Nephron (organoid): ENCODE measurements at regions not wholly inside any gene's neighbourhood (a gene's known extent, or its start where the extent isn't known, plus 50 kb on each side); places are given as distances from the start of the nearest gene placed in this dataset.

Experiments
- H3K27ac Mint-ChIP-seq, 3 experiments: 2 replicates each; pipeline ENCODE4 v1.8.0; 2020; ENCODE audit warnings: mixed read lengths in 3 of 3, mild to moderate bottlenecking in 2 of 3, moderate library complexity in 1 of 3
- H3K27me3 Mint-ChIP-seq: 2 replicates; pipeline ENCODE4 v1.8.0; 2021; ENCODE audit warnings: low read depth, mild to moderate bottlenecking, moderate library complexity, mixed read lengths
- H3K36me3 Mint-ChIP-seq: 2 replicates; pipeline ENCODE4 v1.8.0; 2020; ENCODE audit warnings: low read depth, mixed read lengths
- H3K4me1 Mint-ChIP-seq: 2 replicates; pipeline ENCODE4 v1.8.0; 2020; ENCODE audit warnings: mixed read lengths
- H3K4me3 Mint-ChIP-seq, 3 experiments: 2 replicates each; pipeline ENCODE4 v1.8.0; 2020; ENCODE audit warnings: mild to moderate bottlenecking in 3 of 3, mixed read lengths in 3 of 3, moderate library complexity in 2 of 3
- H3K9me3 Mint-ChIP-seq: 2 replicates; pipeline ENCODE4 v1.8.0; 2020; ENCODE audit warnings: mixed read lengths
- TF ChIP-seq, protein P1 (sequence below), 3 experiments: fragments of 200-600 bp; sonication (generic); IDR thresholded peaks; one replicate each; pipeline ENCODE4 v1.5.0; 2021; ENCODE audit warnings: antibody characterized with exemption in 3 of 3; ENCODE audit not compliant: unreplicated experiment in 3 of 3

GRCh38 chr13:29918845-29919244 is 68.4 kb upstream of the UBL3 start:
- H3K27ac Mint-ChIP-seq = no peak overlapping the region
- H3K27me3 Mint-ChIP-seq = no peaks in the 10 kb centered on the region
- peaks cover 34% of the 10 kb centered on the region for H3K4me1 Mint-ChIP-seq
- TF ChIP-seq, protein P1, sequence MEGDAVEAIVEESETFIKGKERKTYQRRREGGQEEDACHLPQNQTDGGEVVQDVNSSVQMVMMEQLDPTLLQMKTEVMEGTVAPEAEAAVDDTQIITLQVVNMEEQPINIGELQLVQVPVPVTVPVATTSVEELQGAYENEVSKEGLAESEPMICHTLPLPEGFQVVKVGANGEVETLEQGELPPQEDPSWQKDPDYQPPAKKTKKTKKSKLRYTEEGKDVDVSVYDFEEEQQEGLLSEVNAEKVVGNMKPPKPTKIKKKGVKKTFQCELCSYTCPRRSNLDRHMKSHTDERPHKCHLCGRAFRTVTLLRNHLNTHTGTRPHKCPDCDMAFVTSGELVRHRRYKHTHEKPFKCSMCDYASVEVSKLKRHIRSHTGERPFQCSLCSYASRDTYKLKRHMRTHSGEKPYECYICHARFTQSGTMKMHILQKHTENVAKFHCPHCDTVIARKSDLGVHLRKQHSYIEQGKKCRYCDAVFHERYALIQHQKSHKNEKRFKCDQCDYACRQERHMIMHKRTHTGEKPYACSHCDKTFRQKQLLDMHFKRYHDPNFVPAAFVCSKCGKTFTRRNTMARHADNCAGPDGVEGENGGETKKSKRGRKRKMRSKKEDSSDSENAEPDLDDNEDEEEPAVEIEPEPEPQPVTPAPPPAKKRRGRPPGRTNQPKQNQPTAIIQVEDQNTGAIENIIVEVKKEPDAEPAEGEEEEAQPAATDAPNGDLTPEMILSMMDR (IDR thresholded peaks at IDR 0.05; ENCODE audit: unreplicated experiment in 3 of 3) = no peak
- H3K4me3 Mint-ChIP-seq = no peak overlapping the region
- no peaks in the 10 kb centered on the region for H3K36me3 Mint-ChIP-seq
- H3K9me3 Mint-ChIP-seq = no peaks in the 10 kb centered on the region

- H3K9me3 Mint-ChIP-seq = no peaks in the 10 kb centered on the region
- no peak overlapping the region for H3K4me3 Mint-ChIP-seq
- peaks cover 22% of the 10 kb centered on the region for H3K4me1 Mint-ChIP-seq
- TF ChIP-seq, protein P1 (IDR thresholded peaks at IDR 0.05; ENCODE audit: unreplicated experiment in 3 of 3) = no peak
- no peaks in the 10 kb centered on the region for H3K36me3 Mint-ChIP-seq
- peaks cover 4% of the 10 kb centered on the region for H3K27me3 Mint-ChIP-seq
- H3K27ac Mint-ChIP-seq = no peak overlapping the region
Measured at GRCh38 chr13:29917650-29918049, 67.2 kb upstream of the UBL3 start.

- Mint-ChIP-seq H3K36me3 (no peaks in the 10 kb centered on the region), H3K27ac (no peak overlapping the region), H3K4me1 (peaks cover 13% of the 10 kb centered on the region), H3K27me3 (peaks cover 4% of the 10 kb centered on the region), H3K4me3 (no peak overlapping the region), H3K9me3 (no peaks in the 10 kb centered on the region)
- TF ChIP-seq, protein P1 (IDR thresholded peaks at IDR 0.05; ENCODE audit: unreplicated experiment in 3 of 3) = no peak
Measured at GRCh38 chr13:29914581-29914980, 64.2 kb upstream of the UBL3 start.

- H3K36me3 Mint-ChIP-seq = no peaks in the 10 kb centered on the region
- peaks cover 4% of the 10 kb centered on the region for H3K27me3 Mint-ChIP-seq
- H3K4me3 Mint-ChIP-seq = no peak overlapping the region
- peak overlapping the region in 1 of 3 experiments; percentile 15 for H3K27ac Mint-ChIP-seq
- TF ChIP-seq, protein P1 (IDR thresholded peaks at IDR 0.05; ENCODE audit: unreplicated experiment in 3 of 3) = no peak
- peaks cover 32% of the 10 kb centered on the region for H3K4me1 Mint-ChIP-seq
- H3K9me3 Mint-ChIP-seq = no peaks in the 10 kb centered on the region
Measured at GRCh38 chr13:29911781-29912418, 61.5 kb upstream of the UBL3 start.

GRCh38 chr13:29909975-29910674 is 59.7 kb upstream of the UBL3 start:
- Mint-ChIP-seq H3K9me3 (no peaks in the 10 kb centered on the region), H3K4me1 (peaks cover 34% of the 10 kb centered on the region), H3K27ac (no peak overlapping the region), H3K36me3 (no peaks in the 10 kb centered on the region), H3K4me3 (no peak overlapping the region), H3K27me3 (peaks cover 4% of the 10 kb centered on the region)
- TF ChIP-seq, protein P1 (IDR thresholded peaks at IDR 0.05; ENCODE audit: unreplicated experiment in 3 of 3) = no peak
